ENCODE measurements at regions not wholly inside any gene's neighbourhood (a gene's known extent, or its start where the extent isn't known, plus 50 kb on each side); places are given as distances from the start of the nearest gene placed in this dataset.

DNA sequence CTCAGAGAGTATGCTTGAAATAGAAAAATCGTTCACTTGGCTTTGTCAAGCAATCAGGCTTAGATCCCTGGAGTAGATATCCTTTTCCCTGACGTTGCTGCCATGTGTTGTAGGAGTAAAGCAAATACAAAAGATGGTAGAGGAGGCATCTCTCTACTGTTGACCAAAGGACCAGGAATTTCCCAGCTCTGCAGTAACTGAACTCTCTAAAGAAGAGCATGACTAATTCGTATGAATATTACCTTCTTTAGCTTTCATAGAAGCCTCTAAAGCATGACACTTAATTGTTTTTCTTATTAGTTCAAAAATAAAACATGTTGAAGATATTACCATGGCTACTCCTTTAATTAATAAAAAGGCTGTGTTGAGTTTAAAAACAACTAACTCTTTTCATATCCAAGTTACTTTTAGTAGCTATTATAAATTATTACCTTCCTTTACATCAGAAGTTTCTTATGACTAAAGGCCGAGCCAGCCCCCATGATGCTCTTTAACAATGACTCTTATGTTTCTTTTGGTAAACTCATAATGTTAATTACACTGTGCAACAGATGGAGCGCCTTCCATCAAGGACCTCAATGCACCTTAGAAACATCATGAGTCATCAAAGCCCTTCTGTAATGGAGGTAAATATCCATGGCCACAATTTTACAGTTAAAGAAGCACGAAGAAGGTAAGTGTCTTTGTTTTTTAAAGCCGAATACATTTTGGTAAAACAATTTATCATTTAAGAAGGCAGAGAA lies 352.4 kb downstream of the KLF5 start:
- TF ChIP-seq, protein P1, sequence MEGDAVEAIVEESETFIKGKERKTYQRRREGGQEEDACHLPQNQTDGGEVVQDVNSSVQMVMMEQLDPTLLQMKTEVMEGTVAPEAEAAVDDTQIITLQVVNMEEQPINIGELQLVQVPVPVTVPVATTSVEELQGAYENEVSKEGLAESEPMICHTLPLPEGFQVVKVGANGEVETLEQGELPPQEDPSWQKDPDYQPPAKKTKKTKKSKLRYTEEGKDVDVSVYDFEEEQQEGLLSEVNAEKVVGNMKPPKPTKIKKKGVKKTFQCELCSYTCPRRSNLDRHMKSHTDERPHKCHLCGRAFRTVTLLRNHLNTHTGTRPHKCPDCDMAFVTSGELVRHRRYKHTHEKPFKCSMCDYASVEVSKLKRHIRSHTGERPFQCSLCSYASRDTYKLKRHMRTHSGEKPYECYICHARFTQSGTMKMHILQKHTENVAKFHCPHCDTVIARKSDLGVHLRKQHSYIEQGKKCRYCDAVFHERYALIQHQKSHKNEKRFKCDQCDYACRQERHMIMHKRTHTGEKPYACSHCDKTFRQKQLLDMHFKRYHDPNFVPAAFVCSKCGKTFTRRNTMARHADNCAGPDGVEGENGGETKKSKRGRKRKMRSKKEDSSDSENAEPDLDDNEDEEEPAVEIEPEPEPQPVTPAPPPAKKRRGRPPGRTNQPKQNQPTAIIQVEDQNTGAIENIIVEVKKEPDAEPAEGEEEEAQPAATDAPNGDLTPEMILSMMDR (IDR thresholded peaks at IDR 0.05) = no peak

DNA sequence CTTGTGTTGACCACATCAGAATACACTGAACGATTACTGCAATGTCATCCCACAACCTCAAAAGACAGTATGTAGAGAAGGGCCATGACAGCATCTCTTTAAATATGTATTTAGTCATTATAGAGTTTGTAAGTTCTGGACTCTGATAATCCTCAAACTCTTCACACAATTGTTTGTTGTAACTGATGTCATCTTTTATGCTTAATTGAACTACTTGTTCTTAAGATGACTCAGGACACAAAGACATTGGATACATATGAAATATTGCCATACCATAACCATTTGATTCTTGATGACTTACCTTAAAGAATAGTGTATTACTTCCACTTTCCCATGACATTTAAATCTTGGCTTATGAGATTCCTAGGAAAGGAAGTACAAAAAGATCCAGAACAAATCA lies 347.6 kb downstream of the KLF5 start:
- TF ChIP-seq, protein P1 (IDR thresholded peaks at IDR 0.05) = no peak

DNA sequence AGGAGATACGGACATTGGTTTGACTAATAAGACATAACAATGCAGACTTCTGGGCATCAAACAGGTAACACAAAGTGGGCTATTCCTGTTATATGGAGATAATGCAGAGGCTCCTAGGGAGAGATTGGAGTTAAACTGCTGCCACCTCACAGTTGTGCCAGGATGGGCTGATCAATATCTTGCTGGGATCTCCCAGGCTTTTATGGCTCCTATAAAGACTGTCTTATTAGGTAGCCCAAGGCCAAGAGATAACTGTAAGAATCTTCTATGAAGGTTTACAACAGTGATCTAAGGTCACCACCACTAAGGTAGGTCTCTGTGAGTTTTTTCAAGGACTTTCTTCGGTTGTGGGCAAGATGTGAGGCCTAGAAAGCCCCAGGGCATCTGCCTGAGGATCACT lies 345.8 kb downstream of the KLF5 start:
- TF ChIP-seq, protein P1 (IDR thresholded peaks at IDR 0.05) = no peak

DNA sequence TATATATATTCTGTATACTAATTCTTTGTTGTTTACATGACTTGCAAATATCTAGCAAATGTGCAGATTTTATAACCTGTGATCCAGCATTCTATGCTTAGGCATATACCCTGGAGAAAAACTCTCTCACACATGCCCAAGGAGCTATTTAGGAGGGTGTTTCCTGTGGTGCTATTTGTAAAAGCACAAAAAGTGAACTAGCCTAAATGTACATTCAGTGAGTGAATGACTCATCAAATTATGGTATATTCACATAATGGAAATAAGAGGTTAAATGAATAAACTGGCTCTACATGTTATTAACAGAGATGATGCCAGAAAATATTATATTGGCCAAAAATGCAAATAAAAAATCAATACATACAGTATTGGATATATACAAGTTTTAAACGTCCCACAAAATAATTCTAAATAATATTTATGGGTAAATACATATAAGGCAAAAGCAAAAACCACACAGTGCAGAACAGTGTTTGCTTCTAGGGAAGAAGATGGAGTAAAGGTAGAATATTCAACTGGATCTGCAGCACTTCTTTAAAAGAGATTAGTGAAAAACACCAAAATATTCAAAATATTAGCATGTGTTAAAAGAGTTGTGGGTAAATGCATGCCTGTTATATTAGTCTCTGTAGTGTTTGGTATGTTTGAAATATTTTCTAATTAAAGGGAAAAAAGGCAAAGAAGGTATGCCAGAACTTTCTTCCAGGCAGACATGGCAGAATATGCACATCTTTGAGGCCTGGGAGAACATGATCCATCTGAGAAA lies 344.7 kb downstream of the KLF5 start:
- TF ChIP-seq, protein P1 (IDR thresholded peaks at IDR 0.05) = no peak

DNA sequence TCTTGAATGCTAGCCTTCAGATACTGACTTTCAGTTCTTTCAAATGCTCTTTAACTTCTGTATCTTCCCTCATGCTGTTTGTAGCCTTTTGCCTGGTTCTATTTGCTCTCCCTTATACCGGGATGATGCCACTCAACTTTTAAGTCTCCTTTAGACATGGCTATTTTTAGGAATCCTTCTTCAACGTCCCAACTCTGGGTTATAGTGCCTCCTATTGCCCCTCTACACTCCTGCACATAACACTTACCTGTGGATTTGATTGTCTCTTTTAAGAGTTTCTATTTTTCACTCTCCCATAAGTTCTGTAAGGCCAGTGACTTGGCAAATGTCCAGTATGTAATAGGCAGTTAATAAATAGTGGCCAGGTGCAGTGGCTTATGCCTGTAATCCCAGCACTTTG lies 343.0 kb downstream of the KLF5 start:
- TF ChIP-seq, protein P1 (IDR thresholded peaks at IDR 0.05) = no peak

DNA sequence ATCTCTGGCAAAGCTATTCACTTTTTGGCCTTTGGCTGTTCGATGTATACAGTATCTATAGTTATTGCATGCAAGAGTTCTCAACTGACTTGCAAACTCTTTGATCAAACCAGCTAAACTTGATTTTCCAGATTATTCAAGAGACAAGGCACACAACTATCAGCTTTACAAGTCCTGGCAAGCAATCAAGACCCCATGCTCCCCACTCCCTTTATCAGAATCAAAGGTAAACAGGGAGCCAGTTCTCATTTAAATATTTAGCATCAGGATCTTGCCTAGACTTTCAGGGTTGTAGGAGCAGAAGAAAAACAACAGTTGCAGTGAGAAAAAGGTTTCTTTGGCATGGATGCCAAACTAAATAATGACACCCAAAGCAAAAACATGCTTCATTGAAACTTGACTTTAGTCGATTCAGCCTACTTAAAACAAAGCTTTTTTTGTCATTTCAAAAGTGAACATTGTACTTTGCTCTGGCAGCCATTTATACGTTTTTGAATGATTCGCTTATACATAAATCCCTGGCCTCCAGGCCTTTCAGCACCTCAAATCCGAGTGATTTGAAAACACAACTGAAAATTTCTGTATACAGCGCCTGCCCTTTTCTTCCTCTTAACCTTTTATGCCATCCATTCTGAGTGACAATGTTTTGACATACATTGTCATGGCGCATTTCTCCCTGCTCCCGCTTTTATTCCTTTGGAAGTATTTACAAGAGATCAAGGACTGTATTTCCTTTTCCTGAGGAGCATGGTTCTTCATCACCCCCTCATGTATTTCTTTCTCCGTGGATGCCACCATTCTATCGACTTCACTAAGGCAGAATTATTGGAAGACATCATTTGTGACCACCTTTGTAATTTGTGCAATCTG lies 340.8 kb downstream of the KLF5 start:
- TF ChIP-seq, protein P1 (IDR thresholded peaks at IDR 0.05) = no peak

DNA sequence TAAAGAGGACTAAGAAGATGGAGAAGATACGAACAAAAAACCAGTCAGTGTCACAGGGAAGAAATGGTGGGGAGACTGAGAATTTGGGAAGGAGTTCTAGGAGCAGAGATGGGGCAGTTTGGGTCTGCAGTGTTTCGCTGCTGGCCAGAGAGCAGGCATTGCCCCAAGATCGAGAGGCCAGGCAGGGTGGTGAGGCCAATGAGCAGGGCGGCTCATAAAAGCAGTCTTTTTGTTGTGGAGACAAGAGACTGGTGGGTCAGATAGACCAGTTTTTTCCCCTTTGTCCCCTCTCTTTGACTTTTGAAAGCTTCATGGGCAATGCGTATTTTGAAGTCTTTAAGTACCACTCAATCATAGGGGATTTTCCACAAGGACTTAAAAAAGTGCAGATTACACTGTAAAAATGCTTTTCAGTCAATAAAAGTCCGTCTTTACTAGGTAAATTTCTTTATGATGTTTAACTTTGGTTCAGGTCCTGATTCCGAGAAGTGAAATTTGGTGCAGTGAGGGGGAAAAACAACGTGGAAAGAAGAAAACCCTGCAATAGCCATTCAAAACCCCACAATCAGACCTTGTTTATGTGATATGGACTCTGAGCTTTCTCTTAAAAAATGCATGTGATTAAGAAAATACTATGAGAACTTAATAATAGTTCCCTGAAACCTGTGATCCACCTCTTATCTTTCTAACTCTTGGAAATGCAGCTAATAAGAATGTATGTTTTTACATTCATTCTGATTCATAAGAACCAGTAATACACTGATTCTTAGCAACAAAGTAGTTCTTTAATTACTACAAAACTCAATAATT lies 338.9 kb downstream of the KLF5 start:
- TF ChIP-seq, protein P1 (IDR thresholded peaks at IDR 0.05) = no peak

Measured in LNCAP (cell line).